ENCODE measurements at regions not wholly inside any gene's neighbourhood (a gene's known extent, or its start where the extent isn't known, plus 50 kb on each side); places are given as distances from the start of the nearest gene placed in this dataset.

DNA sequence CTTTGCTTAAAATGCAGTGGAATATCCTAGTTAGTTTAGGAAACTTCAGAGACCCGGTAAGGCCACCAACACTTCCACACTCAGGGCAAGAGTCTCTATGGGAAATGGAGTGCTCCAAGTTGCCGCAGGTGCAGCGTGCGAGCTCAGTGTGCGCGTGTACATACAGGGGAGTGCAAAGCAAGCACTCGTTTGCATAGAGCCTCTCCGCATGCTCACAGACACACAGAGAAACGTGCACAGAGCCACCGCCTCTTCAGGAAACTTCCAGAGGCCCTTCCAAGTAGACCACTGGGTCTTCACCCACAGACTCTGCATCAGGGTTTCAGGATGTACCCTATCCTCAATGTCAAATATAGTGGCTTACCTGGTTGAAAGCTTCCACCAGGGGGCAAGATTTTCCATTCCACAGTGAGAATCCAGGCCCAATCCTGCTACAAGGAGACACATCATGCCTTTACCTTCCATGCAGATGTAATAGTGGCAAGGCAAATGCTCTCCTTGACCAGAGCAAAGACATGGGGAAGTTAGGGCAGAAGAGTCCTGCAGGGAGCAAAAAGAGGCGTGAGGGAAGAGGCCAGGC is 513.0 kb upstream of the MYT1L start:
- no peak for DNase-seq

DNA sequence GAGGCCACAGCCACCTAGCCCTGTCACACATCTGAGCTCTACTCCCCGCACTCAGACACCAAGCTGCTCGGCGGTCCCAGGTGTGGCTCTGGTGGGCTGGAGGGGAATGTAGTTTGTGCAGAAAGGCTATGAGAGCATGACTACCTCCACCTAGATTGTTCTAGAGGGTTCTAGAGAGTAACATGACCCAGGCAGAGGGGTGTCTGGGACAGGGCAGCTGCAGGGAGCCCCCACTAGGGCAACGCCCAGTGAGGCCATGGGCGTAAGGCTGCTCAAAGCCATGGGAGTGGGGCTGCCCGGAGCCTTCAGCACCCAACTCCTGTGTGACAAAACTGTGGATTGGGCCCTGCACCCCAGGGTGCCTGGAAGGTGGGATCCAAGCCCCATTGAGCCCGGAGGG is 511.4 kb upstream of the MYT1L start:
- DNase-seq = no peak

DNA sequence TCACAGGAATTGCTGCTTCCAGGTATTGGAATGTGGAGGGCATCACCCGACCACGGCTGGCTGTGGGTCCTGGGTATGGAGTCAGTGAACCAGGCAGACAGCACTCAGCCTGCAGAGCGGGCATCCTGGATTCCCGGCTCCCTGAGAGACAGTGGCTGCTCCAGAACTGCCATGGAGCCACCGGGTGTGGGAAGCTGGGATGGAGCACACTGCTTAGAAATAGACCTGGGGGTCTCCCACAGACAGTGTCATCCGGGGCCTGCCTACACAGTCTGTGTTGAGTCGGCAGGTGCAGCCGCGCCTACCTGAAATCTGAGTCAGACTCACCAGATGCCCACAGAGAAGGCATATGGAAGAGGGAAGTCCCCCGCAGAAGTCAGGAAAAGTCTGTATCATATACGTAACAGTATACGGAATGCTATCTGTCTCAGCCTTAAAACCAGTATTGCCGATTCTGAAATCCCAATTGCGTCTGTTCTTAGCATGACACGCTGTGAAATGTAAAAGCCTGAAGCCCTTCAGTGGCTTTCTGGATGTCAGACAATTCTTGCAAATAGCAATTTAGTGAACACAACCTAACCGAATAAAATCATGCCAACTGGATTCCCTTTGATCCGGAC is 509.7 kb upstream of the MYT1L start:
- DNase-seq = no peak

DNA sequence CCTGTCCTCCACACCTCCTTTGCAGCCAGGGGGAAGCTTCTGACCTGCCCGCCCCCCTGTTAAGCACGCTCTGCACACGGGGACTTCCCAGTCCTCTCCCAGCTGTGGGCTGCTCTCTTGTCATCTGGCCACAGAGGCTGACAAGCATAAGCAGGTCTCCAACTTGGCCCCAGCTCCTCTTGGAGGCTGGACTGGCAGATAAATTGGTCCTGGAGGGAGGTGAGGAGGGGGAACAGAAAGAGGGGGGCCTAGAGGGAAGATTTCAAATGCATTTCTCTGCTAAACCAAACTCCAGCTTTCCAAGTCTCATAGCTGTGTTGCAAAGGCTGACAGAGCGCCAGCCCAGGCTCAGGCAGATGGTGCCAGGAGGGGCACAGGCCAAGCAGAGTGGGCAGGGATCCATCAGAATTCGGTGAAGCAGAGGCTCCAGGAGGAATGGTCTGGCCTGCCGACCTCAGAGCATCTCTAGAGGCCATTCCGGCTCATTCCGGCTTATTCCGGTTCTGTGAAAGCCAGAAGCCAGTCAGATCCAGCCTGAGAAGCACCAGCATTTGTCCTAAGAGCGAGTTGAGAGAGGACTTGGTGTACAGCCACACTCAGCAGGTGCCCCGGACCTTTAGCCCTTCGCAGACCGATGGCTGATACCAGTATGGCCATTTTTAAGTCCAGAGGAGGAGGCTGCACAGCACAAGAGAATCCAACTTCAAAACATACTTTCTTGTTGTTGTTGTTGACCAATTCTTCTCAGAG is 508.9 kb upstream of the MYT1L start:
- DNase-seq = no peak

DNA sequence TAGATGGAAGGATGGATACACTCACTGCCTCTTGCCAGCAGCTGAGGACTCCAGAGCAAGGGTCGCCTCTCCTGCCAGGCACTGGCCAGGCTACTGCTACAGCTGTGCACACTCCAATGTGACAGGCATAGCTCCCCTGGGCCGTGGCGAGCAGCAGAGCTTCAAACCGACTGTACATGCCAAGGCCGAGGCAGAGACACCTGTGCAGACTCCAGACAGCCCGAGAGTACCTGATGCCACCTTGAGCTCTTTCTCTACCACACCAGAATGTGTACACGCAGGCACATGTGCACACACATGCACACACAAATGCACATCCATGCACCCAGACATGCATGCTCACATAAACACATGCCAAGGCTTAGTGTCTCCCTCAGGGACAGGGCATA is 508.3 kb upstream of the MYT1L start:
- no peak for DNase-seq

DNA sequence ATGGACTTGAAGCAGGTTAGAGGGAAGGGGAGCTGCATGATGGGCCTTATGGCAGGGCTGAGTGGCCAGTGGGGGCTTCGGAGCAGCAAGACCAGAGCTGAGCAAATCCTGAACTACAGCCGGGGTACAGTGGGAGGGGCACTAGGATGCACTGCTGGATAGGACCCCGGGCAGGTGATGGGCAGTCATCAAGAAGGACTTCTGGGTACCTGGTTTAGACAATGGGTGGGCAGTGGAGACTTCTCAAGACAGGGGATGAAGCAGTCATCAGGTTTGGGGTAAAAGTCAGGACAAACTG is 507.4 kb upstream of the MYT1L start:
- no peak for DNase-seq

DNA sequence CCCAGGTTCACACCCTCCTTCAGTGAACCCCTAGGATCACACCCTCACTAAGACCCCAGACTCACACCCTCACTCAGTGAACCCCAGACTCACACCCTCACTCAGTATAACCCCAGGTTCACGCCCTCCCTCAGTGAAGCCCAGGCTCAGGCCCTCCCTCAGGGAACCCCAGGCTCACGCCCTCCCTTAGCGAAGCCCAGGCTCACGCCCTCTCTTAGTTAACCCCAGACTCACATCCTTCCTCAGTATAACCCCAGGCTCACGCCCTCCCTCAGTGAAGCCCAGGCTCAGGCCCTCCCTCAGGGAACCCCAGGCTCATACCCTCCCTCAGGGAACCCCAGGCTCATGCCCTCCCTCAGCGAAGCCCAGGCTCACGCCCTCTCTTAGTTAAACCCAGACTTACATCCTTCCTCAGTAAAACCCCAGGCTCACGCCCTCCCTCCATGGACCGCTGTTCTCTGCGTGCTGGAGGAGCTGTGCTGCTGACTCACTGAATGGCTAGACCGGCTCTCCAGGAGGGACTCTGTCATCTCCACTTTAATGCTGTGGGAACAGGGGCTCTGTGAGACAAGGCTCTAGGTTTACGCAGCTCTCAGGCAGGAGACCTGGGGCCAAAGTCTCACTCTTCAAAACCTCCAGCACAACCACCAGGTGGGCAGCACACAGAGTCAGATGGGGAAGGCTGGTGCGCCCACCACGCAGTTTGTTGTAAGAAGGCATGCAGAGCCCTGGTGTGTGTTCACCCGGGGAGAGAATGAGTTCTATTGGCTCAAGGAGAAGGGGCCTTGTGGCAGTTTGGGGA is 506.9 kb upstream of the MYT1L start:
- no peak for DNase-seq

DNA sequence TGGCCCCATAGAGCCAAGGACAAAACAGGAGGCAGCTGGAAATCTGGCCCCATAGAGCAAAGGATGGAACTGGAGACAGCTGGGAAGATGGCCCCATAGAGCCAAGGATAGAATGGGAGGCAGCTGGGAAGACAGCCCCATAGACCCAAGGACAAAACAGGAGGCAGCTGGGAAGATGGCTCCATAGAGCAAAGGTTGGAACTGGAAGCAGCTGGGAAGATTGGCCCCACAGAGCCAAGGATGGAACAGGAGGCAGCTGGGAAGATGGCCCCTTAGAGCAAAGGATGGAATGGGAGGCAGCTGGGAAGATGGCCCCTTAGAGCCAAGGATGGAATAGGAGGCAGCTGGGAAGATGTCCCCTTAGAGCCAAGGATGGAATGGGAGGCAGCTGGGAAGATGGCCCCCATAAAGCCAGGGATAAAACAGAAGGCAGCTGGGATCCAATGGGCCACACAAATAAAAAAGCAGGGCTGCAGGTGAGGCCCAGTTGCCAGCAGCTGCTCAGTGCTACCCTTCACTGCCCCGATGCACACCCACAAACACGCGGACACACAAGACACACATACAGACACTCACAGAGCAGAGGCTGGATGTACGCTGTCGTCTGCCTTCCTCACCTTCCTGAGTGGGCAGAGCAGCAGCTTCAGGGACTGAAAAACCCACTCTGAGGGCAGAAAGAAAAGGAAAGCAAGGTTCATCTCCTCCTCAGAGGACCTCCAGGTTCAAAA is 505.4 kb upstream of the MYT1L start:
- no peak for DNase-seq

DNA sequence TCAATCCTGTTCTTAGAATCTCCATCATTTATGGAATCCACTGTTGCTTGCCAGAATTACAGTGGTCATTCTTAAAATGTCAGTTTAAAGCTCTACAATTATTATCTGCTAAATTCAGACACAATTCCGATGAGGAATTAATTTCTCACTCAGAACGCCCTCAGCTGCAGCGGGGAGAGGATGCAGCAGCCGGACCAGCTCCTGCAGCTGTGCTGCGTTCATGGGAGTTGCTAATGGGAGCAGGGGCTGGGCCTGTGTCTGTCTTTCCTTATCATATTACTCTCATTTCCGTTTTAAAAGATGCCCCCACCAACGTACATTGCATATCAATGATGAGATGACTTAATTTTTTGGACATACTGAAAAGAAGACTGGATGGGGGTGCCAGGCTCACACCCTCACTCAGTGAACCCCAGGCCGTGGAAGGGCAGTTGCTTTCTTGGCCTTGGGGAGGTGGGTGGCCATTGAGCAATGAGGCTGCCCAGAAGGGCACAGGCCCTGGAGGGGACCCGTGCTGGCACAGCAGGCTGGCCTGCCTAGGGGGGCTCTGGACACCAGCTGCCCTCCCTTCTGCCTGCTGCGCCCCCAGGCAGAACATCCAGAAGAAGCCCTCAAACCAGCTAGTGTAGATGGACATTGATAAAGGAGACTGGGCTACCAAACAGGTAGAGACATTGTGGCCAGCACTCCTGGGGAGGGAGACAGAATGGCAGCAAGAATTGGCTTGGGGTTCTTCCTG is 503.6 kb upstream of the MYT1L start:
- DNase-seq = no peak

DNA sequence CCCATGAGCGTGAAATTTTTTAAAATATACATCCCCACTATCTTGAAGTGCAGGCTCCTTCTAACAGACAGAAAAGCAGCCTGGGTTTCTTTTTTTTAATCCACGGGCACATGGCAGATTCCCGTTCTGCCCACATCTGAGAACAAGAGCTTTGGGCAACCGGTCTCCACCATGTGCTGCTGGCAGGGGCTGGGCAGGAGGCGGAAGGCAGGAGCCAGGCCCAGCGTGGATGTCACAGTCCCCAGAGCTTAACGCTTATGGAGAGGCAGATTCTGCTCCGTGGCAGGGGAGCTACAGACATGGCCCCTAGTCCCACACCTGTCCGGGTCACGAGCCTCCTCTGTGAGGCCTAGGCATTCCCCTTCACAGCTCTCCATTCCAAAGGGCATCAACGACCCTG is 503.0 kb upstream of the MYT1L start:
- DNase-seq = no peak

DNA sequence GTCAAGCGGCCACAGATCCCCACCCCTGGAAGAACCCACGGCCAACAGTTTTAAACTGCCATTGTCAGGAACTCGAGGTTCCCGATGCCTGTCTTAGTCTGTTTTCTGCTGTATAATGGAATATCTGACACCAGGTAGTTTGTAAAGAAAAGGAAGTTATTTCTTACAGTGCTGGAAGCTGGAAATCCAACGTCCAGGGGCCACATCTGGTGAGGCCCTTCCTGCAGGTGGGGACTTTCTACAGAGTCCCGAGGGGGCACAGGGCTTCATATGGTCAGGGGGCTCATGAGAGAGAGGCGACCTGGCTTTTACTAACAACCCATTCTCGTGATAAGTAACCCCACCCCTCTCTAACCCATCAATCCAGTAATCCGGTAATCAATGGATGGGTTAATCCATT is 501.6 kb upstream of the MYT1L start:
- DNase-seq = no peak

DNA sequence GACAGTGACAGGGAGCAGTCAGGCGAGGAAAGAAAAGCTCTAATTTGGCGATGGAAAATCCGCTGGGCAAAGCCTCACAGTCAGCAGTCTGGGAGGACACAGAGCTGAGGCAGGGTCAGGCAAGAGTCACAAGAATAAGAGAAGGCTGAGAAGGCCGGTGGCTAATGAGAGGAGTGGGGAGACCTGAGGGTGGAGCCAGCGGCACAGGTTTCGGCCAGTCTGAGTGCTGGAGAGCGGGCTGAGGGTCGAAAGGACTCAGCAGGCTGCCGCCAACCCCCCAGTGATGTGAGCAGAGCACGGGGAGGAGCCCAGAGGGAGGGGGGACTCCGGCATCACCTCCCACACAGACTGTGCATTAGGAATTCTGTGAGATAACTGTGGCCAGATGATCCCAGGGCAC is 500.6 kb upstream of the MYT1L start:
- DNase-seq = no peak

DNA sequence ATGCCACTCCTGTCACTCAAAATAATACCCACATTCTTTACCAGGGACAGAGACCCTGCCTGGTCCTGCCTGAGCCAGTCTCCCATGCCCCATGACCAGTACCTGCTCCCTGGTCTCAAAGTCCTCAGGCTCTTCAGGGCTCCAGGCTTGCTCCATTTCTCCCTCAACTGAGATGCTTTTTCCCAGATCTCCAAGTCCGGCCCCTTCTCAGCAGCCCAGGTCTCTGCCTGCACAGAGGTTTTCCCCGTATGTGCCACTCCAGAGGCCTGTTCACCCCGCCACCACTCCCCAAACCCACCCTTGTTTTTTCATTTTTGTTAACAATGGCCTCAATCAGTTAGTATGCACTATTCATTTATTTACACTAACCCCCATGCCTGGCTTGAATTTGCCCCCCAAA is 499.5 kb upstream of the MYT1L start:
- no peak for DNase-seq

DNA sequence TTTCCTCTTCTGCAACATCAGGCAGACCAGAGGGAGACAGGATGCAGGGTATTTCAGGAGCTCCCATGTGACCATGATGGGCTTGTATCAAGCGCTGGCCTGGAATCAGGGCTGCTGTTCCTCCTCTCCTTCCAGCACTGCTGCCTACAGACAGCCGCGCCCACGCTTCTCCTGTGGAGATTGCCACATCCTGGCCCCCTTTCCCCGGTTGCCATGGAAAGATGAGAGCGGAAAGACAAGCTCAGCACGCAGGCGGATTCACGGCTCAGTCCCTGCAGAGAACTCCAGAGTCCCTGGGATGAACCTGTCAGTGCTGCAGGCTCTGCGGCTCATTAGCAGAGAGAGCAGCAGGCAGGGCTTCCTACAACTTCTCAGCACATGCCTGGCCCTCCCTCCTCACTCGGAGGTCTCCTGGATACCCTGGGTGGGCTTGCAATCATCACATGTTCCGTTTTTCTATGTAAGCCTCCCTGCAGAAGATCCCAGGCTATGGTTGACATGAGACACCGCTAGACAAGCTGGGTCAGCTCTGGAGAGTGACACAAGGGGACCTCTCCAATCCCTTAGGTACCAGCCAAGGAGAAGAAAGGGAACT is 497.8 kb upstream of the MYT1L start:
- DNase-seq = no peak

DNA sequence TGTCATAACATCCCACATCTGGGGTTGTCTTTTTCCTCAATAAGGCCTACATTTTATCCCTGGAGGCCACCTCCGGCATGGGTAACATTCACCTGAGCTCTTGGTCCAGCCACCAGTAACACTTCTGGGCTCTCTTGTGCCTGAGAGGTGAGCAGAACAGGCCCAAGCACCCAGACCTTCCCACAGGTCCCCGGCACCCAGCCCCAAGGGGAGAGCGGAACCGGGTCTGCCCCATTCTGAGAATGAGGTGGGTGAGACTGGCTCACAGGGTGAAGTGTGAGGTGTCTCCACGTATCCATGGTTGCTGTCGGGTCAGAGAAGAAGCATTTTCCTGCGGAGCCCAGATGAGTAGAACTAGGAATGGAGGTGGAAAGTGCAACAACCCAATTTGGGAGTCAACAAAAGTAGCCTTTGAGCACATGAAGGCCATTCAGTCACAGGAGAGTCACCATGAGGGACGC is 496.7 kb upstream of the MYT1L start:
- DNase-seq = no peak

DNA sequence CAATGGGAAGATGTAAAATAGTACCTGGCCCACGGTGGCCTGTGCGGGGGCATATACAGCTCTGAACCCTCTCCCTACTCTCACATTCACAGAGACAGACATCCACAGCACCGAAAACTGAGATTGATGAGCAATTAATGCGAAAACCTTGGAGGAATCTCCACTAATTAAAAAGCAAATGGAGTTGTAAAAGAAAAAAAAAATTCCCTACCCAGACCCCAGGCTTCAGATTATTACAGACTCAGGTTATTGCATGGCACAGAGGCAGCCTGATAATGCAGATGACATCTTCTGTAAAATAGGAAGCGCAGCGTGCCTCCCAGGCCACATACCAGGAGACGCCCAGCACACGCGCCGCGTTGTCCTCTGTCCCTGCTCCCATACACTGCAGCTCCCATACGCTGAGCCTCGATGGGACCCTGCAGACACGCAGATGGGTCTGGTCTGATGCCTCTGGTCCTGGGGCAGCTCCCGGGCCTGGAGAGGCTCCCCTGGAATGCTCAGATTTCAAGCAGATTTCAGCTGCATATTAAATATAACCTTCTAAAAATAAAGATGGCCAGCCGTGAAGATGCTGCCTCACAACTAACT is 496.1 kb upstream of the MYT1L start:
- no peak for DNase-seq

DNA sequence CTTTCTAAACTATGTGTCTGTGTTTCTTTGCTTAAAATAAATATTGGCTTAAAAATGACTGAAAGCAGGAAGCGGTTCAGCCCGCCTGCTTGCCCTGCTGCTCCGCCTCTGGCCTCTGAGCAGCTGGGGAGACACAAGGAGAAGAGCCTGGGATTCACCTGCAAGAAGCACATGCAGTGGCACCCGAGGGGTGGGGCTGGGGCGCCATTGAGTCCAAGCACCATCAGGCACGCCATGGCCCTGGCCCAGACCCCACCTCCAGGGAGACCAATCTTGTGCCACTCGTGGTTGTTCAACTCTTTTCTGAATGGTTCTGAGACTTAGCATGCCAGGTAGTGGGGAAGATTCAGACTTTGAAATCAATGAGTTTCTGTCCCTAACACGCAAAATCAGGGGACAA is 495.5 kb upstream of the MYT1L start:
- no peak for DNase-seq

DNA sequence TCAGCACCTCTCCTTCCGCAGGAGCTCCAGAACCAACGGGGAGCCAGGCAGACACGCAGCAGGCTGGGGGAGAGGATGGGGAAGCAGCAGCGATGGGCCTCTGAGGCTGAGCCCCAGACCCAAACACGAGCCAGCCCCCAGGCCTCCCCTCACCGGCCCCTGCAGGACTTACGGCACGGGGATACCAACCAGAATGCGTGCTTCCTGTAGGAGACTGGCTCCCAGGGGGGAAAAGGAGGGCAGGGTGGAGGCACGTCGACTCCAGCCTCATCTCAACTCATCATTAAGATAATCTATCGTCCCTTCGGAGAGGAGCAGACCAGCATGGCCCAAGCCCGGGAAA is 495.1 kb upstream of the MYT1L start:
- DNase-seq = no peak

DNA sequence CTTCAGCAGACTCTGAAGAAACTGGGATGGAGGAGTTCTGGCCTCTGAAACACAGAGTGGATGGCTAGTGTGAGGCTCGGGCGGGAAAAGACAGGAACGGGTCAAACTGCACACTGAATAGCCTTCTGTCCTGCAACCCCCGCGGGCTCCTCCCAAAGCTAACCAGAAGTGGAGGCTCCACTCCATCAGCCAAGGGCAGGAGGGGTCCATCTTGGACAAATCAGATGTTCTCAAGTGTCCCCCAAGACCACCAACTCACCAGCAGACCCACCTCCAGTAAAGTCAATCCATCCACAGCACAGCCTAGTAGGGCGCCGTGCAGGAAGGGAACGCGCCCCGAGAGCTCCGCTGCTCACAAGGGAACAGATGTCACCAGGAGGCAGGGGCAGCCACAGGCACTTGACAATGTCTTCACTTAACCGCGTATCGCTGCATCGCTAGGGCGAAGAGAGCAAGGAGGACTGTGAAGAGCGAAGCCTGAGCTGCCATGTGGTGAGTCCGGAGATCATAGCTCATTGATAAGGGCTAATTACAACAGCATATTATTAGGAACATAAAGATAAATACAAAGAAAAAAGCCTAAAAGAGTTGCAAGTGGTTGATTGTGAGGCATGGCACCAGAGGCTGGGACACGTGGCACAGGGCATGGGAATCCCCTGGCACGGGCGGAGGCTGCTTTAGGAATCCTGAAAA is 494.6 kb upstream of the MYT1L start:
- DNase-seq = no peak

DNA sequence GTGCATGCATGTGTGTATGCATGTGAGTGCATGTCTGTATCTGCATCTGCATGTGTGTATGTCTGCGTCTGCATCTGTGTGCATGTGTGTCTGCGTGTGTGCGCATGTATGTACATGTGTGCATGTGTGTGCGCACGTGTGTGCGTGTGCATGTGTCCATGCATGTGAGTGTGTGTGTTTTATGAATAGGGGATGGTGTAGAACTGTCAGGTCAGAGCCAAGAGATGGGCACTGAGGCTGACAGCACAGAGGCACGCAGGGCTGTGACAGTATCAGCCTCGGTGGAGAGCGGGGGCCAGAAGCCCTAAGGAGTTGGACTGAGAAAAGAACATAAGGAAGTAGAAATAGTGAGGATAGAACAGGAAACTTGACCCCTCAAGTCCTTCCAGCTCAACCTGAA is 494.0 kb upstream of the MYT1L start:
- no peak for DNase-seq

DNA sequence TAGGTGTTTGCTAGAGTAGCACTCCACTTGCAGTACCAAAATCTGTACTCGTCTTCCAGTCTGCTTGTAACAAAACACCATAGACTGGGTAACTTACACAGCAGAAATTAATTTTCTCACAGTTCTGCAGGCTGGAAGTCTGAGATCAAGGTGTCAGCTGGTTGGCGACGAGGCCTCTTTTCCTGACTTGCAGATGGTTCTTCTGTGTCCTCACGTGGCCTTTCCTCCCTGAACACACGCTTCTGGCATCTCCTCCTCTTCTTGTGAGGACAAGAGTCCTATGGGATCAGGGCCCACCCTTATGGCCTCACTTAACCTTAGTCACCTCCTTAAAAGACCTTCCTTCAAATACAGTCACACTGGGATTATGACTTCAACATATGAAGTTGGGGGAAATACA is 493.5 kb upstream of the MYT1L start:
- no peak for DNase-seq
